Hindlimb muscle (tissue), 1 donor: ENCODE measurements at regions not wholly inside any gene's neighbourhood (a gene's known extent, or its start where the extent isn't known, plus 50 kb on each side); places are given as distances from the start of the nearest gene placed in this dataset.
A peak's percentile ranks its signal among the peaks of the same experiment; 100 is the strongest.

ENCODE experiments used
- DNase-seq: peaks from one replicate; pipeline ENCODE4 v3.0.0-alpha.2; 2013

- no peak for DNase-seq
Observed at GRCh38 chr6:23174781-23175361, 605.5 kb downstream of the HDGFL1 start.

- no peak for DNase-seq
Observed at GRCh38 chr6:23175391-23175790, 606.0 kb downstream of the HDGFL1 start.

- no peak for DNase-seq
Observed at GRCh38 chr6:23176471-23176870, 607.1 kb downstream of the HDGFL1 start.

GRCh38 chr6:23176883-23177282 lies 607.5 kb downstream of the HDGFL1 start:
- peak; percentile 18 for DNase-seq

- peak; percentile 17 for DNase-seq
Observed at GRCh38 chr6:23177806-23178205, 608.4 kb downstream of the HDGFL1 start.

GRCh38 chr6:23179994-23180393 lies 610.6 kb downstream of the HDGFL1 start:
- DNase-seq = no peak

- DNase-seq = peak; percentile 58
Observed at GRCh38 chr6:23180504-23181293, 611.3 kb downstream of the HDGFL1 start.

GRCh38 chr6:23181356-23182110 lies 612.2 kb downstream of the HDGFL1 start:
- DNase-seq = no peak

- DNase-seq = no peak
Observed at GRCh38 chr6:23183846-23184245, 614.5 kb downstream of the HDGFL1 start.

- DNase-seq = no peak
Observed at GRCh38 chr6:23184351-23184750, 615.0 kb downstream of the HDGFL1 start.

- no peak for DNase-seq
Observed at GRCh38 chr6:23195487-23195886, 626.1 kb downstream of the HDGFL1 start.

GRCh38 chr6:23199541-23199940 lies 630.2 kb downstream of the HDGFL1 start:
- DNase-seq = no peak

GRCh38 chr6:23200946-23201345 lies 631.6 kb downstream of the HDGFL1 start:
- DNase-seq = peak; percentile 15

- no peak for DNase-seq
Observed at GRCh38 chr6:23202207-23202606, 632.8 kb downstream of the HDGFL1 start.

GRCh38 chr6:23212398-23212797 lies 643.0 kb downstream of the HDGFL1 start:
- DNase-seq = no peak

- no peak for DNase-seq
Observed at GRCh38 chr6:23213193-23213592, 643.8 kb downstream of the HDGFL1 start.

GRCh38 chr6:23213651-23214050 lies 644.3 kb downstream of the HDGFL1 start:
- no peak for DNase-seq

- DNase-seq = no peak
Observed at GRCh38 chr6:23218751-23219150, 649.4 kb downstream of the HDGFL1 start.

GRCh38 chr6:23222724-23223123 lies 653.4 kb downstream of the HDGFL1 start:
- DNase-seq = no peak

- no peak for DNase-seq
Observed at GRCh38 chr6:23224540-23224939, 655.2 kb downstream of the HDGFL1 start.

GRCh38 chr6:23228439-23229024 lies 659.2 kb downstream of the HDGFL1 start:
- no peak for DNase-seq

GRCh38 chr6:23243854-23244253 lies 674.5 kb downstream of the HDGFL1 start:
- no peak for DNase-seq

GRCh38 chr6:23244300-23244699 lies 674.9 kb downstream of the HDGFL1 start:
- no peak for DNase-seq
